HG02840 (cell line): ENCODE measurements at regions not wholly inside any gene's neighbourhood (a gene's known extent, or its start where the extent isn't known, plus 50 kb on each side); places are given as distances from the start of the nearest gene placed in this dataset.
"Not testable (repeated sequence)": the region's sequence is repeated elsewhere in the genome, so short reads cannot be mapped to it uniquely, and the experiment has no call there.

Experiments
- ATAC-seq: cut with Tn5 transposase; IDR thresholded peaks from one replicate; pipeline ENCODE4 v1.9.1; 2021; ENCODE audit warnings: mild to moderate bottlenecking, moderate library complexity, moderate number of reproducible peaks; ENCODE audit not compliant: unreplicated experiment, low FRiP score

GRCh38 chr4:84151574-84151973, 347.5 kb downstream of the NKX6-1 start:
- no peak for ATAC-seq

DNA sequence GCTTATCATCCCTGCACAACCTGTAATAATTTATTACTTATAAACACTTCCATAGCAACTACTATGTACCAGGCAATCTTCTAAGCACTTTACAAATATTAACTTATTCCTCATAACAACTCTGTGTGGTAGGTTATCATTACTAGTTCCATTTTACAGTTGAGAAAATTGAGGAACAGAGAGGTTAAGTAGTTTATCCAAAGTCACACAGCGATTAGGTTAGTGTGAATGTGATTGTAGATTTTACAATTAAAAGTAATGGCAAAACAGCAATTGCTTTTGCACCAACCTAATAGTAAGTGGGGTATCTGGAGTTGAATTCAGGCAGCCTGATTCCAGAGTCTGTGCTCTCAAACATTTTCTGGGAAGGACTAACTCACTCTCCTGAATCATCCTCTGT, 348.9 kb downstream of the NKX6-1 start:
- ATAC-seq = no peak

DNA sequence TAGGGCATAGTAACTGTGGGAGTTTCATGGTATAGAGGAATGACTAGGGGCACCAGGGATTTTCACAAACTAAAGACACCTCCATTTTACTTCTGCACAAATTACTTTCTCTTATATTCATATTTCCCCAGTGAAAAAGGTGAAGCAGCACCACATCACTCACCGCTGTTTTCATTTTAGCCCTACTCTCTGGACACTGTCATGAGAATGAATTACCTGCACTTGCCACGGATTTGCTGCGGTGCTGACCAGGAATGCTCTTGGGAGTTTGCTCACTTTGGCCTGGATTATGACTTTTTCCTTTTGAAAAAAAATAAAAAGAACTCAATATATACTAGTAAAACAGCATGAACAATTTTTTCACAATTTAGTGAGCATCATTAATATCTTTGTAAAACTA, 351.3 kb downstream of the NKX6-1 start:
- ATAC-seq = no peak

- ATAC-seq = no peak
These were observed 352.7 kb downstream of the NKX6-1 start for GRCh38 chr4:84146300-84146959.

- no peak for ATAC-seq
These were observed 353.9 kb downstream of the NKX6-1 start for GRCh38 chr4:84145176-84145575.

- ATAC-seq = not testable (repeated sequence)
These were observed 372.2 kb downstream of the NKX6-1 start for GRCh38 chr4:84126911-84127310.

DNA sequence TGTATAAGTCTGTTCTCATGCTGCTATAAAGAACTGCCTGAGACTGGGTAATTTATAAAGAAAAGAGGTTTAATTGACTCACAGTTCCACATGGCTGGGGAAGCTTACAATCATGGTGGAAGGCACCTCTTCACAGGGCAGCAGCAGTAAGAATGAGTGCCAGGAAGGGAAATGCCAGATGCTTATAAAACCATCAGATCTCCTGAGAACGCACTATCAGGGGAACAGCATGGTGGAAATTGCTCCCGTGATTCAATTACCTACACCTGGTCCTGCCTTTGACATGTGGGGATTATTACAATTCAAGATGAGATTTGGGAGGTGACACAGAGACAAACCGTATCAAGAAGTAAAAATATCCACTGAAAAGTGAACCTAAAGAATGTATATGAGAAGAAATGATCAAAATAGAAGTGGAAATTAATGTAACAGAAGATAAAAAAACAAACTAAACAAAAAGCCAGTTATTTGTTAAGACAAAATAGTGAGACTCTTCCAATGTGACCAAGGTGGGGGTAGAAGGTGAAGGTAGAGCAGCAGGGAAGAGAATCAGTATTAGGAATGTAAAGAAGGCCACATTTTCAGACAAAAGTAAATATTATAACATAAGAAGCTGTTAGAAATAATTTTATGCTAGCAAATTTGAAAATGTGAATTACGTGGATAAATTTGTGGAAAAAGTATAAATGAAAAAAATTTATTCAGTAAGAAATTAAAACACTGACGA, 372.9 kb downstream of the NKX6-1 start:
- no peak for ATAC-seq

DNA sequence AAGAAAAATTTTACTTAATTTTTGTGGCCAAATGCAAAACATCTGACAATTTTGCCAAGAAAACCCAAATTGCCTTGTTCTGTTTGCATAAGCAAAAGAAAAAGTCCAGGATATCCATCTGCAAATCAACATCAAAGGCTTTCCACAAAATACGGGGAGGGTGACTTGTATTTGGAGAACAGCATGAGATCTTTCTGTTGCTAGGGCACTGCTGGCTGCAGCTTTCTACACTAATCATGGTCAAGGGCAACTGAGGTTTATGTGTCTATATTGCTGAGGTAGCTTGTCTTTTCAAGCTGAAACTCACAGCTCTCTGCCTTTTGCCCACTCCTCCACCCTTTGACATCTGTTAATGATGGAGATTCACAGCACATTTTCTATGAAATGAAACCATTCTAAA, 389.1 kb downstream of the NKX6-1 start:
- ATAC-seq = no peak

DNA sequence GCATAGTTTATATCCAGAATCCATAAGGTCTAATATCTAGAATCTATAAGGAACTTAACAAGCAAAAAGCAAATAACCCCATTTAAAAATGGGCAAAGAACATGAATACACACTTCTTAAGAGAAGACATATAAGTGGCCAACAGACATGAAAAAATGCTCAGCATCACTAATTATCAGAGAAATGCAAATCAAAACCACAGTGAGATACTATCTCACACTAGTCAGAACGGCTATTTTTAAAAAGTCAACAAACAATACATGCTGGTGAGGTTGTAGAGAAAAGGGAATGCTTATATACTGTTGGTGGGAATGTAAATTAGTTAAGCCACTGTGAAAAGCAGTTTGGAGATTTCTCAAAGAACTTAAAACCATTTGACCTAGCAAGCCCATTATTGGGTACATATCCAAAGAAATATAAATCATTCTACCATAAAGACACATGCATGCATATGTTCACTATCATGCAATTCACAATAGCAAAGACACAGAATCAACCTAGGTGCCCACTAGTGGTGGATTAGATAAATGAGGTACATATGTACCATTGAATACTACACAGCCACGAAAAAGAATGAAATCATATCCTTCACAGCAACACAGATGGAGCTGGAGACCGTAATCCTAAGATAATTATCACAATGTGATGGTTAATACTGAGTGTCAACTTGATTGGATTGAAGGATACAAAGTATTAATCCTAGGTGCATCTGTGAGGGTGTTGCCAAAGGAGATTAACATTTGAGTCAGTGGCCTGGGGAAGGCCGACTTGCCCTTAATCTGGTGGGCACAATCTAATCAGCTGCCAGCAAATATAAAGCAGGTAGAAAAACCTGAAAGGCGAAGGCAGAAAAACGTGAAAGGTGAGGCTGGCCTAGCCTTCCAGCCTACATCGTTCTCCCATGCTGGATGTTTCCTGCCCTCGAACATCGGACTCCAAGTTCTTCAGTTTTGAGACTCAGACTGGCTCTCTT, 397.2 kb downstream of the NKX6-1 start:
- ATAC-seq = not testable (repeated sequence)

- ATAC-seq = no peak
These were observed 399.0 kb downstream of the NKX6-1 start for GRCh38 chr4:84100071-84100470.

- ATAC-seq = no peak
These were observed 399.5 kb downstream of the NKX6-1 start for GRCh38 chr4:84099599-84099998.

DNA sequence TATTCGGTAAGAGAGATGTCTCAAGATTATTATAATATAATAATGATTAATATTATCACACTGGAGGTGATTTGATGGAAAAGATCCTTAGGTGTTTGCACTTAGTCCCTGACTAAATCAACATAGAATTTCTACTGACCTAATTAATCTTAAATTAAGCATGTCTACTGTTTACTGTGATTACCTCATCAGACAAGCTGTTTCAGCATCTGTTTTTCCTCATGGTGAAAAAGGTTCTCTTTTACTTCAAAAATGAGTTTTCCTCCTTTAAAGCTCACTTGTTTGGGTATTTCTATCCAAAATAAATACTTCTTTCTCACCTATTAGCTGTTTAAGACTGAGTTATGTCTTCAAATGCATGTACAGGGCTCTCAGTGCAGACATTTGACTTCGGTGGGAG, 407.8 kb downstream of the NKX6-1 start:
- no peak for ATAC-seq

- ATAC-seq = no peak
These were observed 409.2 kb downstream of the NKX6-1 start for GRCh38 chr4:84089652-84090437.

- ATAC-seq = no peak
These were observed 413.1 kb downstream of the NKX6-1 start for GRCh38 chr4:84085986-84086385.

DNA sequence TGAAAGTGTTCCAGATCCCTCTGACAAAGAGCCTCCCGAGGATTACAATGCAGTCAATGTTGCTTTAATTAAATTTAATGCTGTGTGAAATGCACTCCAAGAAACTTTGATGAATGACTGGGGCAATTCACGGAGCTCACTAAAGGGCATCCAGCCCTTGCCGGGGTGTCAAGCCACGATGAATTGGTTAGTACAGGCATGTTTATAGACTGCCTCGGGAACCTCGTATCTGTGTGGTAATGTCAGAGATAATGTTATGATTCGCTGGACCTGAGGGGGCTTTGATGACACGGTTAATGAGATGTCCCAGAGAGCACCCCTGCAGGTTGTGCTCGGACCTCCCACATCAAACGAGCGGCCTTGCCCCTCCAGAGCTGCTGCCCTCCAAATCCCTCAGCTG, 428.8 kb downstream of the NKX6-1 start:
- no peak for ATAC-seq

- no peak for ATAC-seq
These were observed 435.5 kb downstream of the NKX6-1 start for GRCh38 chr4:84063619-84064018.

DNA sequence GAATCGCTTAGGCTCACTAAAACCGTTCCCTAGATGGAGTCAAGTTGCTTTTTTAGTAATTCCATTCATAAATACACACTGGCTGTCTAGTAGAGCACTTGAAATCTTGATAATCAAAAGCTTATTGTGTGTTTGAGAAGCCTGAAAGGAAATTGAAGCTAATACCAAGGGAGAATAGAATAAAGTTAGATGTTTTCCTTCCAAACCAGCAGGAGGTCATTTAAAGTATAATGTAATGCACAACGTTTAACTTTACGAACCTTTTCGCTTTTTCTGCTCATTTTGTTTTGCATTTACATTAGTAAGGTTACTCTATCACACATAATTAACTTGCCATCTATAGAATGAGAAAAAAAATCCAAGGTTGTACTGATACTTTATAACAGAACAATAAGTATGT, 440.9 kb downstream of the NKX6-1 start:
- ATAC-seq = no peak

DNA sequence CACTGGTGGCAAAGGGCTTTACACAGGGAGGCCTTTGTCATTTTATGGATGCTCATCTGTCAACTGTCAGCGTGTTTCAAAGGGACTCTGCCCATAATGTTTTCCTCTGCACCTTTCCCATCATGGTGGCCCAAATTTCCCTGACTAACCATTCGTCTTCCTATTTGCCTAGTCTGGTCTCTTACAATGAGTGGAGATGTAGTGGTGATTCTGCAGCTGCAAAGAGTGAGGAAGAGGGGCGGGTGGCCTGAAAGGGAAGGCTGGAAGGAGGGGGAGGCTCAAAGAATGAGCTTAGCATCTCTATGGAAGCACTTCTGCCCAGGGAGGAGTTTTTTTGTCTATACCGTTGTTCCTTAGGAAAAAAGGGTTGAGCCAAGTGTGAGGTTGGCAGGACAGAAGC, 447.5 kb downstream of the NKX6-1 start:
- no peak for ATAC-seq

GRCh38 chr4:84051089-84051488, 448.0 kb downstream of the NKX6-1 start:
- ATAC-seq = no peak

- ATAC-seq = no peak
These were observed 449.1 kb downstream of the NKX6-1 start for GRCh38 chr4:84050015-84050414.
